GM18867 (cell line): ENCODE measurements at regions not wholly inside any gene's neighbourhood (a gene's known extent, or its start where the extent isn't known, plus 50 kb on each side); places are given as distances from the start of the nearest gene placed in this dataset.

Experiments used
- ATAC-seq: cut with Tn5 transposase; IDR thresholded peaks from one replicate; pipeline ENCODE4 v1.9.1; 2021; ENCODE audit warnings: mild to moderate bottlenecking, moderate library complexity; ENCODE audit not compliant: unreplicated experiment

DNA sequence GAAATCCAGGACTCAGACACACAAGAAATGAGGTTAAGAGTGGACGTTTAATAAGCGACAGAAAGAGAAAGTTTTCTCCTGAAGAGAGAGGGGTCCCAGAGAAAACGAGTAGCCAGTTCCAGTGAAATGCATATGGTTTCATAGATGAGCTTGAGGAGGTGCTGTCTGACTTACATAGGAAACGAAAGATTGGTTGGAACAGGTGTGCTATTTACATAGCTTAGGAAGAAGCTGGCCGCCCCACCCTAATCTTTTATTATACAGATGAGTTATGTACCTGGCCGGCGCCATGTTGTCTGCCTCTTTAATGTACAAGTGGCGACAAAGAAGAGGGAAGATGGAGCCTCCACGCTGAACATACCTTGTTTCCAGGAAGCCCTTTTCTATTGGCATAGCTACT lies 223.0 kb downstream of the SLC6A15 start:
- no peak for ATAC-seq

DNA sequence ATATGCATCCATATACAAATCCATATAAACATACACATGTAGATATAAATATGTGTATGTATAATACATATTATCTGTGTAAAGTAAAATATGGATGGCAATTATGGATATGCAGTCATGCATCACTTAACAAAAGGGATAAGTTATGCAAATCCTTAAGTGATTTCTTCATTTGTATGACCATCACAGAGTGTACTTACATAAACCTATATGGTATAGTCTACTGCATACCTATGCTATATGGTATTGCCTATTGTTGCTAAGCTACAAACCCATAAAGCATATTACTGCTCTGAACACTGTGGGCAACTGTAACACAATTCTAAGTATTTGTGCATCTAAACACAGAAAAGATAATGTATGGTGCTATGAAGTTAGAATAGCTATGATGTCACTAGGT lies 227.2 kb downstream of the SLC6A15 start:
- ATAC-seq: no peak

DNA sequence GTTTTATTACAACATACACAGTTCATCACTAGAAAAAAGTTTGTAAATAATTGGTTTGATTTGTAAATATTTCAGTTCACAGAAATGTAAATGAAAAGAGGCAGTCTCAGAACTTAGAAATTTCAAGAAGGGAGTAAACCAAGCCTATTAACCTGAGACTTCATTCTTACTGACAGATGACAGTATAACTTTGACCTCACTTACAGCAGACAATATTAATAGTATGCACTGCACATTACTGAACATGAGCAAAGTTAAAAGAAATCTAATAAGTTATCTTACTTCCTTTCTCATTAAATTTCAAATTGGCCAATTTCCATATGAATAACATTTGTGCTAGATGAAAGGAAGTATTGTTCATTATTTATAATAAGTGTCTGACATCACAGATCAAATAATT lies 235.8 kb downstream of the SLC6A15 start:
- ATAC-seq: no peak

DNA sequence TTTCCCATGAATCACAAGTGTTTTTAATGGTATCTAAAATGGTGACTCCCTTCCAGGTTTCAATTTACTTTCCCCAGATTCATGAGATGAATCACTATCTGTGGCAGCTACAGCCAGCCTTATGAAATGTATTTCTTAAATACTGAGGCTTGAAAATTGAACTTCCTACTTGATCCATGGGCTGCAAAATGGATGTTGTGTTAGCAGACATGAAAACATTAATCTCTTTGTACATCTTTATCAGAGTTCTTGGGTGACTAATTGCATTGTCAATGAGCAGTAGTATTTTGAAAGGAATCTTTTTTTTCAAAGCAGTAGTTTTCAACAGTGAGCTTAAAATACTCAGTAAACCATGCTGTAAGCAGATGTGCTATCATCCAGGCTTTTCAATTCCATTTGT lies 250.8 kb downstream of the SLC6A15 start:
- no peak for ATAC-seq

DNA sequence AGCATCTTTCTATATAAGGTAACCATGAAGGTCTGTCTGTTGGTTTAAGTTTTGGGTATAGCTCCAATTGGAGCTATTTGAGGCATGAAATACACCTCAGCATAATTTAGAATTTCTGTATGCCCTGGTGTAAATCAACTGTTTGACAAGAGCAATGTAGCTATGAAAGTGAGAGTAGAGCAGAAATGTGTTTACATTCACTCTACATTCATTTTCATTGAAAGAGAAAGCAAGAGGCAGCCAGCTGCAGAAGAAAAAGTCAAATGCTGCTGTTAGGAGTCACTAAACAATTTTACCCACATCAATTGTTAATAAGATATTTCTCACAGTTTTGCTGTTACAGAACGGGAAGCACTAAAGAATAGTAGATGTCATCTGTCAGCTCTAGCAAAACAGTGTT lies 252.5 kb downstream of the SLC6A15 start:
- peak; percentile 71 for ATAC-seq

DNA sequence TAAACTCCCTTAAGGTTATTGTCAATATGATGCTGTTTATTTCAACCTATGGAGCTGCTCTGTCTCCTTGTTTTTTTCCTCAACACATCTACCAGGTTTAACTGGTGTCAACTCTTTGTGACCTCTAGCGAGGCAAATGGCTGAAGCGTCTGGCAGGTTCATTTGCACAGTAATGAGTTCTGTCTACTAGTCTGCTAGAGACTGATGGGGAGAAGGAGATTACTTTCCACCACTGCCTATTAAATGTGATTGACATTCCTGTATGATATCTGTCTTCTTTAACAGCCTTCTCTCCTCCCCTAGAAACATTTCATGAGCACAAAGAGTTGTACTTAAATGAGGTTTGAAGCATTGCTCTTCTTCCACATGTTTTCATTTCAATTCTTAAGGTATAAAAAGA lies 253.7 kb downstream of the SLC6A15 start:
- no peak for ATAC-seq

DNA sequence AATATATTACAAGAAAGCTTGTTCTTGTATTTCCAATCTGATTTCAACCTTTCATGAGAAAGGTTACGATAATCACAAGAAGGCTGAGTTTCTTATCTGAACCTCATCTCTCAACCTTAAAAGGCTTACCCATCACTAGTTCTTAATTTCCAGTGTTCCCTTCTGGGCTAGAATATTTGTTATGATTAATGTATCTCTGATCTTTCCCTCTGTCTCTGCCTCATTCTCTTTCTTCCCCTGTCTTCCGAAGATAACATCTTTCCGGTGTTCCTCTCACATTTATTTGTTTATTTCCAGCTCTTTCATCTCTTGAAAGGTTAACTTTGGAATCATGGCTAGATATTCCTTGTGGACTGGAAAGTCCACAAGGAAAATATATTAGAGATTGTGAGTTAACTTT lies 255.9 kb downstream of the SLC6A15 start:
- ATAC-seq: no peak

DNA sequence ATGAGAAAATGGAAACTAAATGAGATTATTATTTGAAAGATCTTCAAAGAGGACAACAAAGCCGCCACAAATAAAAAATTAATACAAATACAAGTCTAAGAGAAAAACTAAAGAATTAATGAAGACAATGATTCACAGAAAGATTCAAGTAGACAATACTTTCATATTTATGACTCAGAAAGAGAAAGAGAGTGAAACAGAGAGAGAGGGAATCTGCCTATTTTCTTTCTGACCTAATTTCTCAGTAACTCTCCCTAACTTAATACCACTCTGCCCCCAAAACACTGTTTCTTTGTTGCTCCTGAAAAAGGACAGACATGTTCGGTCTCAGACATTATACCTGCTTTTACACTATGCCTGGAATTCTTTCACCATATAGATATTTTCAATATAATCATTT lies 259.1 kb downstream of the SLC6A15 start:
- no peak for ATAC-seq

DNA sequence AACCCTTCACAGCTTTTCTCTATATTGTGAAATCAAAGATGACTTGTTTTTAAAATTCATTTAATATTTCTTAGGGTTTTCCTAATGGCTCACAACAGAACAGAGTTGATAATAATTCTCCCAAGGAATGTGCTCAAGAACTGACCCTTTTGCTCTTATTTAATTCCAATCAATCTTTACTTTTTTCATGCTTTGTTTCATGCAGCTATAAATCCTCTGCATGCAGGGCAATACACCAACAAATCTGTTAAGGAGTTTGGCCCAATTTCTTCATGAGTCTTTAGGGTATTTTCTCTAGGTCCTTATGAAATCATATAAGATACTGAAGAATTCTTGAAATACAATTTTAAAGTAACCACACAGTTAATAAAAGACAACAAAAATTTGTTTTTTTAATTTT lies 264.2 kb downstream of the SLC6A15 start:
- ATAC-seq: no peak

DNA sequence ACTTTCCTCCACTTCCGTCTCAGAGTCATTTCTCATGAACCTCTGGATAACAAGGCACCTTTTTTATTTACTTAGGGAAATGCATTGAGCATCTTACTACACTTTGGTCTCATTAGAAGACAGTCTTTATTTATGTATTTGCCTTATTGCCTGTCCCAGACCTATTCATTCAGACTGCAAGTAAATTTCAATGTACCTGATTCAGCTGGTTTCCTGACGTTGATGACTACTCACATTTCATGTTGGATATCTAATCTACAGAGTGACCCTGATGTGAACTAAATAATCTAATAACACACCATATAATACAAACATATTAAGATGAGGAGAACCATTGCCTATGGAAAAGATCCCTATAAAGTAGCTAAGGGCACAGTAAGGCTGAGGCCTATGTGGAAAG lies 267.7 kb downstream of the SLC6A15 start:
- ATAC-seq: no peak

DNA sequence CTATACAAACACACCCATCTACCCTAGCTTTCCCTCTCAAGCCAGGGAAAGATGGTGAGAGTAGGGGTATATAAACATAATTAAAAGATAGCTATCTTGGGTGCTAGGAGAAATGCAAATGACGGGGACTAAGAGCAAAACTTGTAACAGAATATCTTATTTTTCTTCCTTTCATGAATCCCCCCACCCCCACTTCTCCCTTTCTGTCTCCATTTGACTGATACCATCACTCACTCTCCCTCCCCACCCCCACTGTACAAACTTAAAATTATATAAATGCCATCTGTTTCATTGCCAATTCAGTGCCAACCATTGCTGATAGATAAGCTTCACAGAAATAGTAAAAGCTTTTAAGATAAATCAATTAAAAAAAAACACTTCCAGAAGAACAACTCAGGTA lies 268.6 kb downstream of the SLC6A15 start:
- ATAC-seq: no peak

DNA sequence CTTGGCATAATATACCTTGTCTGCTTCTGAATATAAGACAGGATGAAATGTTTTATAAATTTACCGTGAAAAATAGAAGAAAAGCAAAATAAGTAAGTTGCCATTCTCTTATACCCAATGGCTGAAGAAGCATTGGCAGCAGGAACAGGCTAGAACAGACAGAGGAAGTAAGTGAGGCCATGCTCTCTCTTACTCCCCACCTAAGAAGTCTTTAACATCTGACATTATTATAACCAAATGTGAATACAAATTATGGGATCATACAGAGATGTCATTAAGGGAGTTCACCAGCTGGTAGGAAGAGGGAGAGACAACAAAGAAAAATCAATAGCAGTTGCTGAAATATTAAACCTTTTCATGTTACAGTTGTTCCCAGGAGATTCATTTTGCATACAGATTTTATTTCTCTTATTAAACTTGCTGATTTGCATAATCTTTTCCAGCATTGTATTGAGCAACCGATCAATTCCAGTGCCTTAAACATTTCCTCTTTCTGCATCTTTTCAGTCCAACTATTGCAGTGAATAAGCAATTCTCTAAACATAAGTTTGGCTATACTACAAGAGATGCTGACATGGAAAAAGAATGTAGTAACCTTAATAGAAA lies 270.6 kb downstream of the SLC6A15 start:
- ATAC-seq: no peak

DNA sequence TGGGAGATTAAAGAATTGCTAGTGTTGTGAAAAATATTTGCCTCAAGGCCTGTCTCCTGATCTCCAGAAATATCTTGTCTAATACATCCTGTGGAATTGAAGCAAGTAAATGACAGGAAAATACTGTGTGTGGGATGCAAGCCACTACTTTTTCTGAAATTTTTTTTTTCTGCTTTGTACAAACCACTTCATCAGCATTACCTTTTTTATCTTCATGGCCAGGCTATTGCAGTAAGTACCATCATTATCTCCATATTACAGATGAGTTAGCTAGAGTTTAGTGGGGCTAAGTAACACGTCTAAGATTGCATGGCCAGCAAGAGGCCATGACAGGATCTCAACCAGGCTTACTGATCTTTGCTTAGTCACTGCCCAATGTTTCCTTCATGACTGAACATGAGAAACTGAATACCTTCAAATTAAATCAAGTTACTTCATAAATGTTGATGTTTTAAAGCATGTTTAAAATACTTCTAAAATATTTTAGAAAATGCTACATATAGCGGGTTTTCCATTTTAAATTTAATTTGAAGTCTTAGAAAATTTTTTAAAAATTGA lies 273.7 kb downstream of the SLC6A15 start:
- no peak for ATAC-seq

DNA sequence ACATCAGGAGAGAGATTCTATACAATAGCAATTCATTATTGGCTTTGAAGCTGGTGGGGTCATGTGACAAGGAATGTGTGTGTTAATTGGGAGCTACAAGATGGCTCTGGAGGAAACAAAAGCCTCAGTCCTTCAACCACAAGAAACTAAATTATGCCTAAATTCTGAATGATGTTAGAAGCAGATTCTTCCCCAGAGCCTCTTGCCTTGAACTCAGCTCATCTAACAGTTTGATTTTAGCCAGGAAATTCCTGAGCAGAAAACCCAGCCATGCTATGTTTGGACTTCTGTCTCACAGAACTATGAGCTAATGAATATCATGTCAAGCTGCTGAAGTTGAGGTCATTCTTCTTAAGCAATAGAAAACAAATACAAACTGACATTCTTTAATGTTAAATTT lies 274.7 kb downstream of the SLC6A15 start:
- ATAC-seq: no peak

DNA sequence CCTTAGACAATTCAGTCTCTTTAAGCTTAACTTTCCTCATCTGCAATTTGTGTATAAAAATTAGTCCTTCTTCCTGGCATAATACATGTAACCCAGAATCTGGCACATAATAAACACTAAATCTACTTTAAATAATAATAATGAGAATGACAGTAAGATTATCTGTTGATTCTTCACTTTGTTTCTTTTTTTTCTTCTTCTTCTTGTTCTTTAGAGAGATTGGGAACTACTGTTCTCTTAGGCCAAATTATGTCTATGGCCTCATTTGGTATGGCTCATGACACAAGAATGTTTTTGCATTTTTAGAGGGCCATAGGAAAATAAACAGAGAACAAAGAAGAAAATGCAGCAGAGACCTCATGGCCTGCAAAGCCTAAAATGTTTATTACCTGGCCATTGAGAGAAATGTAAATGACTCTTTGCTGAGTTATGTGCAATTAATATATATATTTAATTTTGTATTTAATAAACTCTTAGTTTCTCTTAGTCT lies 275.8 kb downstream of the SLC6A15 start:
- ATAC-seq: no peak

DNA sequence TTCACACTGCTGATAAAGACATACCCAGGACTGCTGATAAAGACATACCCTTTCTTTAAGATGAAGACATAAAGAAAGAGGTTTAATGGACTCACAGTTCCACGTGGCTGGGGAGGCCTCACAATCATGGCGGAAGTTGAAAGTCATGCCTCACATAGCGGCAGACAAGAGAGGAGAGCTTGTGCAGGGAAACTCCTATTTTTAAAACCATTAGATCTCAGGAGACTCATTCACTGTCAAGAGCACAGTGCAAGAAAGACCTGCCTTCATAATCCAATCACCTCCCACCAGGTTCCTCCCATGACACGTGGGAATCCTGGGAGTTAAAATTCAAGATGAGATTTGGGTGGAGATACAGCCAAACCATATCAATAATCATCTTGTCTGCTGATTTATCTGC lies 278.1 kb downstream of the SLC6A15 start:
- no peak for ATAC-seq

DNA sequence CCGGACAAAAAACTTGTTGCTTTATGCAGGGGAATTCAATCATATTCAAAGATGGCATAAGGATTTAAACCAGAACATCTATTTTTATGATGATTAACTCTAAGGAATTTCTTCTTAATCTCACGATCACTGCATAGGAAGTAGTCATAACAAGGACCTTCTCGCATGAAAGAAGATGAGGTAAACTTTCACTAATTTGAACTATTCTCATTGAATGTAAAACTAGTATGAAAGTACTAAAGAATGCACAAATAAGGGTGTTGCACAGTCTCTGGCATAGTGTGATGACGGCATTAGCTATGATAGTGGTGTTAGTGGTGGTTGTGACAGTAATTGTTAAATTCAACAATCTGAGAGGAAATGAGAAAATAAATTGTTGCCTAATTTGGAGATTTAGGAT lies 280.0 kb downstream of the SLC6A15 start:
- no peak for ATAC-seq

DNA sequence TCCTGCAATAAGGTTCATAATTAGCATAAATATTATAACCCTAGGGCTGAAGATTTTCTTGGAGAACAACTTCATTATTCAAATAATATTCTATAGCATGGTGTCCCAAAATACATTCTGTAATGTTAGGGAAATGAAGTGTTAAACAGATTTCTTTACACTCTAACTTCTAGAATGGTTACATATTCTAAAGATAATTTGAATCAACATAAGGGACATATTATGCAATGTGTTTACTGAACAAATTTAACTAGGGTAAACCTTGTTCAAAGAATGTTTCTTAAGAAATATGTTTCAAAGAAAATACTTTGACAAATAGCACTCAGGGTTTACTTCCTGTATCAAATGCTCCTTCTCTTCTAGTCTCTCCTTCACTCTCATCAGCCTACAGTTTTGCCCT lies 281.6 kb downstream of the SLC6A15 start:
- ATAC-seq: no peak

DNA sequence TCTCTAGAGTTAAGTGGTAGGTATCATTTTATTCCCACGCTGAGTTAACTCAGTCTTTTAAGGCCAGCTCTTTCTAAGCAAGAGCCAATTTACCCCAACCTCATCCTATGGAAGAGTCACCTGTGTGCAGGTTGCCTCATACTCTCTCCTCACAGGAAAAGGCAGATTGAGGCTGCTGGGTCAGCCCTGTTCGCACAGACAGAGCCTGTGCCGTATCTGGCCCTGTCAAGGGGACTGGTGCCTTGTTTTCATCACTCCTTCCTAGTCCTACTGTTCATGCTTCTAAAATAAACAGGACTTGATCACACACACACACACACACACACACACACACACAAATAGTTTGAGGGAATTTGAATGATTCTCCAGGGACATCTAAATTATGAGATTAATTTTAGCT lies 285.0 kb downstream of the SLC6A15 start:
- no peak for ATAC-seq

DNA sequence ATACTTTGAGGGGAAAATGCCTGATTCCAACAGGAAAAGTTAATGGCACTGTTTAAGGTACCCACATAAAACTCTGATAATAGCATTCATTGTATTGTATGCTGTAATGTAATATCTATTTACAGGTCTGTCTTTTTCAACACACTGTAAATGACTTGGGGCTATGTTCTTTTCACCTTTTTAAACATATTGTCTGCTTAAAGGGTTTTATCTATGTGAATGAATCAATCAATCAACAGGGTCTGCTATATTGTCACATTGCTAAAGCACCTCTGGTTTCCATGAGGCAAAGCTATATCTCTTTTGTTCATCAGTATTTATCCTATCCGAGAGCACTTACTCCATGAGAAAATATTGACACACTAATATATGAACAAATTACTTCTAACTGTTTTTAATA lies 288.0 kb downstream of the SLC6A15 start:
- no peak for ATAC-seq

DNA sequence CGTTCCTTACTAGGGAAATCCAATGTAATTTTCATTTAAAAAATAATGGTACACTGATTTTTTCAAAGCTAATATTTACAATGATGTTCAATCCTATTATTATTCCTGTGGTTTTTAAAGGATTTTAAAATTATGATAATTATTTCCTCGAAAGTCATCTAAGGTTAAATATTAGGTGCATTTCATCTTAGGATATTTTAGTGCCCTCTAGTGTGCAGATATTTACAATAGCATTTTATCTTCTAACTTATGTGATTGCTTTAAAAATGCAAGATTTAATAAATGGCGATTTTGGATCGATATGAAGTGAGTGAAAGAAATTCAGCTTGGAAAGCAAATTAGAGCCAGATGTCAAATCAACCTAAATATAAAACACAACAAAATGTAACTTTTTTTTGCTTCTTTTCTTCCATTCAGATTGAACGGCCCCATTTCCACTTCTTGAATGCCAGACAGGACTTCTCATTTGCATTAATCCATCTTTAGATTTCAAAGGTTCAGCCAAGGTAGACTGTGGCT lies 293.5 kb downstream of the SLC6A15 start:
- no peak for ATAC-seq

DNA sequence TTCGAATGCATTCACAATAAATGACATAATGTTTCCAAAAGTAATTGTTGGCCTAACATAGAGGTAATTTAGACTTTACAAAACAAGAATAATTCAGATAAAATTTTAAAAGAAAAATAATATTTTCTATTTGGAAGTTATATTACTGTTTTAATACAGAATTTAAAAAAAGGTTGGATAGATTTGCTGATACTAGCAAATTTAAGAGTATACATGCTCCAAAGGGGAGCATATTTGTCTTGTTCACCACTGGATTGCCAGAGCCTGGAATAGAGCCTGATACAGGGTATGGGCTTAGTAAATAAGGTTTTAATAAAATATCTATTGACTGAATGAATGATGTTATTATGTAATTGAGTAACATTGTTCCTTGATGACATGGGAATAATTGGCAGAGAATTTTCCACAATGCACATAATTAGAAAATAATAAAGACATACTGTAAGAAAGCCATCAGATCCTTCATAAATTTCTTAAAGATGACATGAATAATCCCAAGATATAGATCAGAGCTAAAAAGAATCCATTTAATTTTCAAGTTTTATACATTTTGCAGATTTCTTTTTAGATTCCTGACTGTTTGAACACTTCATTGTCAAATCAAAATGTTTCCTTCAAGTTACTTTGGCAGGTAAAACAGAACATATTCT lies 305.3 kb downstream of the SLC6A15 start:
- no peak for ATAC-seq
